Neural progenitor cell (in vitro differentiated cells): ENCODE measurements at regions not wholly inside any gene's neighbourhood (a gene's known extent, or its start where the extent isn't known, plus 50 kb on each side); places are given as distances from the start of the nearest gene placed in this dataset.

Source experiments
- CTCF ChIP-seq: fragments of 200-600 bp; sonication (generic); IDR thresholded peaks from 2 replicates; pipeline ENCODE4 v1.5.1; 2017; ENCODE audit warnings: antibody characterized with exemption, mild to moderate bottlenecking
- EZH2 ChIP-seq: fragments of 200-600 bp; sonication (generic); IDR thresholded peaks from 2 replicates; pipeline ENCODE4 v1.6.1; 2017; ENCODE audit warnings: antibody characterized with exemption, mild to moderate bottlenecking, moderate library complexity

GRCh38 chr1:238005116-238005515, 114.4 kb upstream of the ZP4 start:
- no peak for TF ChIP-seq CTCF
- no peak for TF ChIP-seq EZH2
